Activated CD4-positive, alpha-beta memory T cell treated with anti-CD3 and anti-CD28 coated beads for 36 hours (primary cell): ENCODE measurements at regions not wholly inside any gene's neighbourhood (a gene's known extent, or its start where the extent isn't known, plus 50 kb on each side); places are given as distances from the start of the nearest gene placed in this dataset.

ENCODE experiments used
- CTCF ChIA-PET: fragments of 350-600 bp; sonication (Branson Sonifier 250); formaldehyde crosslinking; loops from one replicate; lab custom pipeline; 2021; ENCODE audit warnings: antibody characterized with exemption, inconsistent platforms; lab: Charles Lee
- POLR2A ChIA-PET: fragments of 350-600 bp; sonication (Branson Sonifier 250); formaldehyde crosslinking; loops from one replicate; lab custom pipeline; 2021; ENCODE audit warnings: antibody characterized with exemption; lab: Charles Lee
- DNase-seq: peaks from one replicate; pipeline ENCODE4 v3.0.0-alpha.2; 2020
- H3K27ac Mint-ChIP-seq: one replicate; pipeline ENCODE4 v1.8.0; 2021; ENCODE audit warnings: mixed read lengths
- H3K27me3 Mint-ChIP-seq: one replicate; pipeline ENCODE4 v1.8.0; 2021; ENCODE audit warnings: mixed read lengths
- H3K36me3 Mint-ChIP-seq: one replicate; pipeline ENCODE4 v1.8.0; 2021; ENCODE audit warnings: mixed read lengths
- H3K4me1 Mint-ChIP-seq: one replicate; pipeline ENCODE4 v1.8.0; 2021; ENCODE audit warnings: low read depth, mixed read lengths
- H3K4me3 Mint-ChIP-seq: one replicate; pipeline ENCODE4 v1.8.0; 2021; ENCODE audit warnings: mild to moderate bottlenecking, mixed read lengths
- H3K9me3 Mint-ChIP-seq: one replicate; pipeline ENCODE4 v1.8.0; 2021; ENCODE audit warnings: mixed read lengths
- intact Hi-C: fragments of 100-400 bp; cut with micrococcal nuclease; formaldehyde crosslinking; loops from one replicate; pipeline ENCODE4 v1.15.1; 2023

DNA sequence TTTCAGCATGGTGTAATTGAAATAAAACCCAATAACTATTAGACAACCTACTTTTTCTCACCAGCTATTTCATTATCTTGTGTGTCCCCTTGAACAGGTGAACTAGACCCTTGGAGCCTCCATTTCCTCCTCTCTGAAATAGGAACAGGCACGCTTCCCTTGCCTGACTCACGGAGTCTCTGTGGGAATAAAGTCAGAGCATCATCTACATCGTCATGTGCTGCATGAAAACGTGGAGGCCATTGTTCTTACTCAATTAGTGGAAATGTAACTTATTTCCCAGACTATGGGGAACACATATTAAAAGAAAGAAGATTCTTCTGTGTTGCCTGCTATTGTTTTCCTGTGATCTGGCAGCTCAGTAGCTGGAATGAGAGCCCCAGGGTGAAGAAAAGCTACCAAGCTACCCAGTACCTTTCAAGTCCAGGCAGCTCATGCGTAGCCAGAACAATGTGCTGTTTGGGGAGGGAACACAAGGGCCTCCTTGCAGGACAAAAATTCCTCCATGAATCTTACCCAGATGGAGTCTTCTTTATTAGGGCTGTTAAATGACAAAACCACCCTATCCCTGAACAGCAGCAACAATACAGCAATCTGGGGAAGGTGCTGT lies 59.8 kb downstream of the SOX11 start:
- Mint-ChIP-seq H3K27ac (no peak overlapping the region), H3K4me1 (no peaks in the 10 kb centered on the region), H3K36me3 (no peaks in the 10 kb centered on the region), H3K4me3 (no peak overlapping the region), H3K27me3 (no peaks in the 10 kb centered on the region), H3K9me3 (no peaks in the 10 kb centered on the region)
- POLR2A ChIA-PET: no interaction called here
- DNase-seq: no peak
- CTCF ChIA-PET: no interaction called here
- intact Hi-C loops: no loop called here

DNA sequence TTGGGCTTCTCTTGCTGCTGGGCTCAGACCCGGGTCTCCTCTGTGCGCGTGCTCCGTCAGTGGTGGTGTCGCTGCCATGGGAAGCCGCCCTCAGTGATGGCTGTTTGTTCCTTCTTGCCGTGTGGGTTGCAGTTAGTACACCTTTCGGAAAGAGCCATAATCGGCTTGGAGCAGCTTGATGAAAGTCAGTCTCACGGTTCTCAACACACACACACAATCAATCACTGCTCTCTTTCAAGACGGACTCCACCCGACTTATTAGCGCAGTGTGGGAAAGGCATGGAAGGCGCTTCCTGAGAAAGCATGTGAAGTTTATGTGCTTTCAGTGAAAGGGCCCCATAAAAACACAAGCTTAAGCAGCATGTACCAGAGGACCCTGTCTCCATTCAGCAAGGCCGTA lies 64.1 kb downstream of the SOX11 start:
- DNase-seq: no peak
- Mint-ChIP-seq H3K9me3 (no peaks in the 10 kb centered on the region), H3K36me3 (no peaks in the 10 kb centered on the region), H3K27me3 (no peaks in the 10 kb centered on the region), H3K27ac (no peak overlapping the region), H3K4me1 (no peaks in the 10 kb centered on the region), H3K4me3 (no peak overlapping the region)
- ChIA-PET POLR2A (no interaction called here), CTCF (no interaction called here)
- intact Hi-C loops: no loop called here

DNA sequence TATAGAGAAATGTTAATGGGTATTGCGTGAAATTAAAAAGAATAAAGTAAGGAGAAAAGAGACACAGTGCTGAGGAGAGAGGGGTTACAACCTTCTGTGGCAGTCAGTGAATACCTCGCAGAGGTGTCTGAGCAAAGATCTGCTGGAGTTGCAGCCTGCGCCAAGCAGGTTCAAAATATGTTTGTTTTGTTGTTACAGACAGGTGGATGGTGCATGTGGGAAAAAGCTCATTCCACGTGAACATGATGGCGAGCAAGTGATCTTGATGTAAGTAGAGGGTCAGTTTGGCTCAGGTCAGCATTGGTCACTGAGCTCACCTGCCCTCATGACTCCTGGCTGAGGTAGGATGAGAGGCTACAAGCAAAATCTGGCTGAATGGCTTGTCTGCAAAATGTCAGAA lies 66.2 kb downstream of the SOX11 start:
- CTCF ChIA-PET: no interaction called here

DNA sequence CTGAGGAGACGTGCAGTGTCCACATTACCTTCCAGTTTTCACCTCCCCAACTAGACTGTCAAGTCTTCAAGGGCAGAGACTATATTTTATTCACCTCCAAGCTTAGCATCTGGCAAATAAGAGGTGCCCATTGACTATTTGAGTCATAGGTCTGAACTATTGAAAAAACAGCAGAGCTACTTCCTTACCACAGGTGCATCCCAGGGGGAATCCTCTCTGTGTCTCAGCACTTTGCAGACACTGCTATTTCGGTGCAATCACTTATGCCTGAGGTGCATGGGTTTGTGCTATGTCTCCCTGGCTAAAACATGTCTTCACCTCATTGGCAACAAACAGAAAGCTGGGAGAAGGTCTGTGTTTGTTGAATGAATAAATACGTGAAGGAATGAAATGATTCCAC lies 67.8 kb downstream of the SOX11 start:
- no peaks in the 10 kb centered on the region for H3K4me1 Mint-ChIP-seq
- no peak for DNase-seq
- POLR2A ChIA-PET: no interaction called here
- no peak overlapping the region for H3K27ac Mint-ChIP-seq
- CTCF ChIA-PET: no interaction called here
- no peak overlapping the region for H3K4me3 Mint-ChIP-seq
- no peaks in the 10 kb centered on the region for H3K36me3 Mint-ChIP-seq
- H3K9me3 Mint-ChIP-seq: no peaks in the 10 kb centered on the region
- H3K27me3 Mint-ChIP-seq: no peaks in the 10 kb centered on the region
- intact Hi-C loops: no loop called here

More for the DNA sequence above, 66.2 kb downstream of the SOX11 start:
- no peaks in the 10 kb centered on the region for H3K36me3 Mint-ChIP-seq
- no peak overlapping the region for H3K27ac Mint-ChIP-seq
- no peak for DNase-seq
- H3K9me3 Mint-ChIP-seq: no peaks in the 10 kb centered on the region
- H3K4me3 Mint-ChIP-seq: no peak overlapping the region
- POLR2A ChIA-PET: no interaction called here
- no peaks in the 10 kb centered on the region for H3K27me3 Mint-ChIP-seq
- H3K4me1 Mint-ChIP-seq: no peaks in the 10 kb centered on the region
- intact Hi-C loops: no loop called here

DNA sequence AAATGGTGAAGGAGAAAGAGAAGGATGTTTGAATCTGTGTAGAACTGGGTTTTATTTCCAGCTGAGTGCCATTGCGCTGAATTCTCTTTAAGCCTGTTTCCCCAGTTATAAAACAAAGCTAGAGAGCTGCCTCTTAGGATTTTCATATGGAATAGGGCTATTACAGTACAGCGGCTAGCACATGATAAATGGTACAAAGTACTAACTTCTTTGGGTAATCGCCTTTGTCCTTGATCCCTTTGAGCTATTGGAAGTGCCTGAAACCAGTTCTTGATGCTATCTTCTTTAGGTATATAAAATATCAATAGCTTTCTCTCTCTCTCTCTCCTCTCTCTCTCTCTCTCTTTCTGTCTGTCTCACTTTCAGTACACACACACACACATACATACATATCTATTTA lies 71.3 kb downstream of the SOX11 start:
- no peaks in the 10 kb centered on the region for H3K36me3 Mint-ChIP-seq

DNA sequence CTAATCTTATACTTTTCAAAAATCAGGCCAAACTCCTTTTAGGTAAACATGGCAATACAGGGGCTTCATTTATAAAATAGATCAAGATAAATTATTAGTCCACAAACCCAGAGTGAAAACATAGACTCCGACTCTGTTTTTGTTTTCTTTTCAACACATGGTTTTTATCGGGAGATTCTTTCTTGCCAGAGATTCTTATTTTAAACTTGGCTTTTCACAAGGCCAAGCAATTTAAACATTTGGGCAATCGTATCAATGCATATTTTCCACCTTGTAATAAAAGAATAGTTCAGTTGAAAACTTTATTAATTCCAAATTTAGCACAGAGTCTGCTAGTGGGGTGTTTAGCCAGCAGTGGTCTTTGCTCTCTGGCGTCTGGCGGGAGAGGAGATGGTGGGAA lies 71.9 kb downstream of the SOX11 start:
- no peak overlapping the region for H3K27ac Mint-ChIP-seq
- H3K36me3 Mint-ChIP-seq: no peaks in the 10 kb centered on the region
- no peak overlapping the region for H3K4me3 Mint-ChIP-seq
- ChIA-PET POLR2A (no interaction called here), CTCF (no interaction called here)
- DNase-seq: no peak
- H3K27me3 Mint-ChIP-seq: peaks cover 1% of the 10 kb centered on the region
- H3K4me1 Mint-ChIP-seq: no peaks in the 10 kb centered on the region
- intact Hi-C loops: no loop called here
- no peaks in the 10 kb centered on the region for H3K9me3 Mint-ChIP-seq

More for the DNA sequence above, 71.3 kb downstream of the SOX11 start:
- ChIA-PET CTCF (no interaction called here), POLR2A (no interaction called here)
- Mint-ChIP-seq H3K27ac (no peak overlapping the region), H3K4me3 (no peak overlapping the region), H3K9me3 (no peaks in the 10 kb centered on the region), H3K27me3 (peaks cover 1% of the 10 kb centered on the region), H3K4me1 (no peaks in the 10 kb centered on the region)
- DNase-seq: no peak
- intact Hi-C loops: no loop called here

DNA sequence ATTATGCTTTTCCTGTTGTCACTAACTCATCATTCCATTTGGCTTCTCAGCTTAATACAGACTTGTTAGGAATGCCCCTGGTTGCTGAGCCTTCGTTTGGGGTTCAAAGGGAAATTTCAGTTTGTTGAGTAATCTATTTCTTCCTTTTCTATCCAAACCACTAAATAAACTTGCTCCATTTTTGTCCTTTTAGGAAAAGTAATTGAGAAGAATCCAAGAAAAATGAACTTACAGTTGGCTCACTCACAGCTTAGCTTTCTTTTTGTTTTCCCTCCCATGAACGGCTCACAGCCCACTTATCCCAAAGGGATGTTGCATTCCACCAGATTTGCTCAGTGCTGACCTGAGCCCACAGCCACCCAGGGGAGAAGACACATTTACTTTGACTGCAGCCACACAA lies 73.9 kb downstream of the SOX11 start:
- ChIA-PET CTCF (no interaction called here), POLR2A (no interaction called here)
- Mint-ChIP-seq H3K9me3 (no peaks in the 10 kb centered on the region), H3K36me3 (no peaks in the 10 kb centered on the region), H3K4me3 (no peak overlapping the region), H3K27ac (no peak overlapping the region), H3K27me3 (peaks cover 1% of the 10 kb centered on the region), H3K4me1 (no peaks in the 10 kb centered on the region)
- DNase-seq: no peak
- intact Hi-C loops: no loop called here

DNA sequence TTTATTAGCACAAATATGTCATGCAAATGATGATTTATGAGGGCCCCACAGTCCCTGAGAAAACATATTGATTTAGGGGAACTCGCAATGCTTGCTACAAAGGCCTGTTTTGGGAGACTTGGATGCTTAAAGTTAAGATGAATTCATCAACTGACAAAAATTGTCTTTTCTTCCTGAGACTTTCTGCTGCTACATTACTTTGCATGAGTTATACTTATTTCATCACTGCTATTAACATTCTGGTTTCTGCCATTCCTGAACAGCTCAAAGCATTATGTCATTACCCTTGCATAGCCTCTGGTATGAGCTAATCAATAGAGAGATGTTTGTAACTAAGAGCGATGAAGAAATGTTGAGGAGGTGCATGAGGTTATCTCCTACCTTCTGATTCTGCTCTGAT lies 74.4 kb downstream of the SOX11 start:
- intact Hi-C loops: no loop called here
- no peaks in the 10 kb centered on the region for H3K9me3 Mint-ChIP-seq
- no peak for DNase-seq
- ChIA-PET CTCF (no interaction called here), POLR2A (no interaction called here)
- H3K27me3 Mint-ChIP-seq: peaks cover 1% of the 10 kb centered on the region
- H3K27ac Mint-ChIP-seq: no peak overlapping the region
- H3K4me3 Mint-ChIP-seq: no peak overlapping the region
- no peaks in the 10 kb centered on the region for H3K4me1 Mint-ChIP-seq
- H3K36me3 Mint-ChIP-seq: no peaks in the 10 kb centered on the region

DNA sequence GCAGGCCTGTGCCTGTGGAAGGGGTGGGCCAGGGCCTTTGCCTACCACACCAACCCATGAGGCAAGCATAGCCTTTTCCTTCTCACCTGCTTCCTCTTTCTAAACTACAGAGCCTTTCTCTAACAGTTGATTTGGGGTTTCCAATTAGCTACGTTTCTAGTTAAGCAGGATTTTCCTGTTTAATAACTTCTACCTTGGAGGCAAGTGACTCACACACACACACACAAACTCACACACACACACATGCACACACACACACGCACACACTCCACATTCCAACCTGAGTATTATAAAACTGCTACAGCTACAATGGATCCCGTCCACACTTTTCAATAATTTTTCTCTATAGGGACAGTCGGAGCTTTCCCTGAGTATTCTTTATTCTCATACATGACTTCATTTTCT lies 84.9 kb downstream of the SOX11 start:
- no peak for DNase-seq
- Mint-ChIP-seq H3K4me1 (no peaks in the 10 kb centered on the region), H3K27ac (no peak overlapping the region), H3K9me3 (no peaks in the 10 kb centered on the region), H3K27me3 (no peaks in the 10 kb centered on the region), H3K4me3 (no peak overlapping the region), H3K36me3 (no peaks in the 10 kb centered on the region)
- intact Hi-C loops: no loop called here
- CTCF ChIA-PET: no interaction called here
- POLR2A ChIA-PET: no interaction called here

DNA sequence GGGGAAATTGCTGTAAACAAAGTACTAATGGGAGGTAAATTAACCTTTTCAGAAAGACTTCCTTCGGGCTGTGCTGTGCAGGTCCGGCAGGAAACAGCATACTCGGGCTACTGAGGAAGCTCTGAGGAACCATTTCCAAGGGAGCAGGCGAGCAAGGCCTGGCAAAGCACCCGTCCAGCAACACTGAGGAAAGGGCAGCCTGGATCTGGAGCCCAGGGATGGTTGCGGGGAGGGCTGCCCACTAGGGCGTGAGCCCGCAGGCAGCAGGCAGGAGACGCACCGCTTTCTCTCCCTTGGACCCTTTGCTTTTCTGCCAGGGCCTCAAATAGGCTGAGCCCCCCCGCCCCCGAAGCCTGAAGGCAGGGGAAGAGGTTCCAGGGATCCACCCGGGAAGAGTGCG lies 89.5 kb downstream of the SOX11 start:
- DNase-seq: no peak
- intact Hi-C loops: no loop called here
- Mint-ChIP-seq H3K36me3 (no peaks in the 10 kb centered on the region), H3K9me3 (peaks cover 7% of the 10 kb centered on the region), H3K27ac (no peak overlapping the region), H3K27me3 (no peaks in the 10 kb centered on the region), H3K4me1 (no peaks in the 10 kb centered on the region), H3K4me3 (no peak overlapping the region)
- POLR2A ChIA-PET: no interaction called here
- CTCF ChIA-PET: no interaction called here

DNA sequence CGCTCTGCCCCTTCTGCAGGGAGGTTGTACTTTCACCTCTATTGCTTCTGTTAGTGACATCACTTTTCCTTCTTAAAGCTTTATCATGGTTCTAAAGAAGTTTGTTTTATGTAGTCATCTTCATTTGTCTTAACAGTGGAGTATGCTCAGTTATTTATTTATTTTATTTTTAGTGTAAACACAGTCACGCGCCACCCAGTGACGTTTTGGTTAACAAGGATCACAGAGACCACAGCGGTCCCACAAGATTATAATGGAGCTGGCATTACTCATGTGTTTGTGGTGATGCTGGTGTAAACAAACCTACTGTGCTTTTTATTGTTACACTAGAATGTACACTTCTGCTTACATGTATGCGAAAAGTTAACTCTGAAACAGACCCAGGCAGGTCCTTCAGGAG lies 89.9 kb downstream of the SOX11 start:
- H3K9me3 Mint-ChIP-seq: peaks cover 11% of the 10 kb centered on the region
- ChIA-PET CTCF (no interaction called here), POLR2A (no interaction called here)
- H3K27ac Mint-ChIP-seq: no peak overlapping the region
- no peak for DNase-seq
- H3K4me1 Mint-ChIP-seq: no peaks in the 10 kb centered on the region
- H3K36me3 Mint-ChIP-seq: no peaks in the 10 kb centered on the region
- H3K27me3 Mint-ChIP-seq: no peaks in the 10 kb centered on the region
- intact Hi-C loops: no loop called here
- H3K4me3 Mint-ChIP-seq: no peak overlapping the region

DNA sequence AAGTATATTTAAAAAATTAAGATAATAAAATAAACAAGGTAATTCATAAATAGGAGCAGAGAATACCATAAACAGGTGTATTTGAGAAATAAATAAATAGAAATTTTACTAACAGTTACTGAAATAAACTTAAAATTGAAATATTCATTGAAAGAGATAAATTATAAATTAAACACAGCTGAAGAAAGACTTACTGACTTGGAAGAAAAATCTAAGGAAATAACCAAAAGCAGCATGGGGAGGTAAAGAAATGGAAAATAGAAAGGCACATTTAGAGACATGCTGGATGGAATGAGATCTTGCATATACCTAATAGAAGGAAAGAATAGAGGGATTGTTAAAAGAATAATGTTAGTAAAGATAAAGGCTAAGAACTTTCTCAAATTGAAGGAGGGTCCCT lies 96.3 kb downstream of the SOX11 start:
- Mint-ChIP-seq H3K9me3 (peaks cover 28% of the 10 kb centered on the region), H3K27ac (no peak overlapping the region), H3K27me3 (no peaks in the 10 kb centered on the region), H3K4me3 (no peak overlapping the region), H3K4me1 (no peaks in the 10 kb centered on the region), H3K36me3 (no peaks in the 10 kb centered on the region)
- POLR2A ChIA-PET: no interaction called here
- intact Hi-C loops: no loop called here
- no peak for DNase-seq
- CTCF ChIA-PET: no interaction called here

DNA sequence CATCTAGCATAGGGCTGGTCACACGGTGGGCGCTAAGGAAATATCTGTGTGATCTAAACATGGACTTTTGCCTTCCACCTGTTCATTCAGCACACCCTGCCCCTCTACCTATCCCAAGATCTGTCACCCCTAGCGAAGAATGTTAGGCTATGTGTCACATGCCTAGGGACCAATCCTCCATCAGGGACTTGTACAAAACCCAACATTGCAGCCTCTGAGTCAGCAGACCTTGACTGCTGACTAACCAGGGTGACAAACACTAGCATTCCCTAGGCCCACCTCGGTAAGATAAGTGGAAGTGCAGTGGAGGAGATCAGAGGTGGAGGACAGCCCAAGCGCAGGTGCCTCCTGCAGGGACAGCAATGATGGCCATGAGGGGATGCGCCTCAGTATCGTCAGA lies 99.2 kb downstream of the SOX11 start:
- POLR2A ChIA-PET: no interaction called here
- Mint-ChIP-seq H3K27ac (no peak overlapping the region), H3K9me3 (peaks cover 27% of the 10 kb centered on the region), H3K4me3 (no peak overlapping the region), H3K36me3 (no peaks in the 10 kb centered on the region), H3K27me3 (no peaks in the 10 kb centered on the region), H3K4me1 (no peaks in the 10 kb centered on the region)
- no peak for DNase-seq
- CTCF ChIA-PET: no interaction called here
- intact Hi-C loops: no loop called here
